DOHH2 (cell line): ENCODE measurements at regions not wholly inside any gene's neighbourhood (a gene's known extent, or its start where the extent isn't known, plus 50 kb on each side); places are given as distances from the start of the nearest gene placed in this dataset.

Source experiments
- H3F3A ChIP-seq: fragments of 200-600 bp; sonication (generic), shearing (Covaris generic); 2 replicates; pipeline ENCODE4 v1.6.0; 2016; ENCODE audit warnings: antibody characterized with exemption, mild to moderate bottlenecking; ENCODE audit not compliant: control insufficient read depth, insufficient read depth
- H3K27ac ChIP-seq: fragments of 200-600 bp; sonication (generic); 2 replicates; pipeline ENCODE4 v1.5.1; 2014; ENCODE audit warnings: low read depth, mild to moderate bottlenecking, low read length, moderate library complexity
- H3K27me3 ChIP-seq: fragments of 200-600 bp; sonication (generic); 2 replicates; pipeline ENCODE4 v1.6.1; 2014; ENCODE audit warnings: mild to moderate bottlenecking, low read length, mixed read lengths; ENCODE audit not compliant: control insufficient read depth
- H3K36me3 ChIP-seq: fragments of 200-600 bp; sonication (generic); 2 replicates; pipeline ENCODE4 v1.6.1; 2014; ENCODE audit warnings: mild to moderate bottlenecking, low read length, moderate library complexity, mixed read lengths; ENCODE audit not compliant: control insufficient read depth
- H3K4me1 ChIP-seq: fragments of 200-600 bp; sonication (generic); 2 replicates; pipeline ENCODE4 v1.6.1; 2014; ENCODE audit warnings: mild to moderate bottlenecking, low read length, mixed read lengths; ENCODE audit not compliant: control insufficient read depth
- H3K4me2 ChIP-seq: fragments of 200-600 bp; sonication (generic); 2 replicates; pipeline ENCODE4 v1.6.0; 2014; ENCODE audit warnings: mild to moderate bottlenecking, low read length, moderate library complexity
- H3K4me3 ChIP-seq: fragments of 200-600 bp; sonication (generic); 2 replicates; pipeline ENCODE4 v1.5.1; 2014; ENCODE audit warnings: mild to moderate bottlenecking, low read length, mixed read lengths
- H3K79me2 ChIP-seq: fragments of 200-600 bp; sonication (generic); 2 replicates; pipeline ENCODE4 v1.6.1; 2014; ENCODE audit warnings: mild to moderate bottlenecking, low read length, mixed read lengths; ENCODE audit not compliant: control insufficient read depth
- H3K9me2 ChIP-seq: fragments of 200-600 bp; sonication (generic); replicated peaks from 2 replicates; pipeline ENCODE4 v1.6.1; 2014; ENCODE audit warnings: mild to moderate bottlenecking, low read length, mixed read lengths; ENCODE audit not compliant: control insufficient read depth
- H3K9me3 ChIP-seq: fragments of 200-600 bp; sonication (generic); 2 replicates; pipeline ENCODE4 v1.6.1; 2014; ENCODE audit warnings: antibody characterized with exemption, low read length, mixed read lengths; ENCODE audit not compliant: control insufficient read depth, insufficient read depth
- H4K20me1 ChIP-seq: fragments of 200-600 bp; sonication (generic); 2 replicates; pipeline ENCODE4 v1.6.0; 2014; ENCODE audit warnings: low read depth, mild to moderate bottlenecking, antibody characterized with exemption, low read length, moderate library complexity; ENCODE audit not compliant: control insufficient read depth, insufficient read depth
- CTCF ChIP-seq: fragments of 200-600 bp; sonication (generic); IDR thresholded peaks from one replicate; pipeline ENCODE4 v1.5.1; 2014; ENCODE audit warnings: antibody characterized with exemption, mild to moderate bottlenecking, low read depth, low read length; ENCODE audit not compliant: poor library complexity, severe bottlenecking
- EZH2phosphoT487 ChIP-seq: fragments of 200-600 bp; sonication (generic); IDR thresholded peaks from 2 replicates; pipeline ENCODE4 v1.6.1; 2017; ENCODE audit warnings: borderline replicate concordance, mild to moderate bottlenecking, antibody characterized with exemption, low read length, moderate library complexity, mixed read lengths

GRCh38 chr1:239025997-239026694, 360.2 kb upstream of the CHRM3 start:
- Histone ChIP-seq H3K9me2 (no peaks in the 10 kb centered on the region), H3K4me1 (no peaks in the 10 kb centered on the region), H3K36me3 (no peaks in the 10 kb centered on the region), H3K4me3 (no peak overlapping the region), H3K4me2 (no peak overlapping the region), H3K9me3 (no peaks in the 10 kb centered on the region; the same call in 1 of the 2 replicates), H4K20me1 (no peaks in the 10 kb centered on the region), H3K27me3 (no peaks in the 10 kb centered on the region), H3F3A (no peaks in the 10 kb centered on the region), H3K27ac (no peak overlapping the region), H3K79me2 (no peaks in the 10 kb centered on the region)
- TF ChIP-seq EZH2phosphoT487 (no peak), CTCF (no peak)

- Histone ChIP-seq H3K9me2 (no peaks in the 10 kb centered on the region), H3F3A (no peaks in the 10 kb centered on the region), H3K36me3 (no peaks in the 10 kb centered on the region), H4K20me1 (no peaks in the 10 kb centered on the region), H3K27me3 (no peaks in the 10 kb centered on the region), H3K4me2 (no peak overlapping the region), H3K4me1 (no peaks in the 10 kb centered on the region), H3K9me3 (no peaks in the 10 kb centered on the region; the same call in 1 of the 2 replicates), H3K4me3 (no peak overlapping the region), H3K79me2 (no peaks in the 10 kb centered on the region), H3K27ac (no peak overlapping the region)
- TF ChIP-seq EZH2phosphoT487 = no peak
- no peak for TF ChIP-seq CTCF
Observed at GRCh38 chr1:239025223-239025622, 361.1 kb upstream of the CHRM3 start.

DNA sequence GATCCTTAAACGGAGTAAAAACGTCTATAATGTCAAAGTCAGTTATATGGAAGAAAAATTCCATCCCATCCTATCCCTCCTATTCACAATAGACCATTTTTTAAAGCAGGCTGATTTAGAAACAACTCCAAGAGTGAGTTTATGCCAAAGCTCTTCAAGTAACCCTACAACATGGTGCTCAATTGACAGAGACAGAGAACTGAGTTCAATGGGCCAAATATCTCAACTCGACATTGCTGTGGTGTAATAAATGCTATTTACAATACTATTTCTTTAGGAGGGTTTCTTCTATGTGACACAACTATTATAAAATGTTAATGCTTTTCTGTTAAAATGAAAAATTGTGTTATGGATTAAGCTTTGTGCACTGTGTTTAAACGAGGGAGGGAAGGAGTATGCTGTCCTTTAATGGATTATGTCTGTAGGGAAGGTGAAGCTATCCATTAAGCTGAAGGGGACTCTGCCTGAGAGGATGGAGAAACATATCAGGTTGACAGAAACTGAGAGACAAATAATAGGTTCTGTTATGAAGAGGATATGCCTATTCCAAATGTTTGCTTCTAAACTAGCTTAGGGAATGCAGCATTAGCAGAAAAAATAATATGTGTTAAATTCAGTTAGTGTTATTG, 362.5 kb upstream of the CHRM3 start:
- H3K36me3 ChIP-seq = no peaks in the 10 kb centered on the region
- no peaks in the 10 kb centered on the region; the same call in 1 of the 2 replicates for H3K9me3 ChIP-seq
- TF ChIP-seq EZH2phosphoT487 = no peak
- TF ChIP-seq CTCF = no peak
- no peak overlapping the region for H3K4me2 ChIP-seq
- H4K20me1 ChIP-seq = no peaks in the 10 kb centered on the region
- no peak overlapping the region for H3K4me3 ChIP-seq
- no peaks in the 10 kb centered on the region for H3K9me2 ChIP-seq
- no peaks in the 10 kb centered on the region for H3K4me1 ChIP-seq
- no peaks in the 10 kb centered on the region for H3K27me3 ChIP-seq
- H3K79me2 ChIP-seq = no peaks in the 10 kb centered on the region
- H3F3A ChIP-seq = no peaks in the 10 kb centered on the region
- no peak overlapping the region for H3K27ac ChIP-seq
